HFFc6 (cell line): ENCODE measurements at regions not wholly inside any gene's neighbourhood (a gene's known extent, or its start where the extent isn't known, plus 50 kb on each side); places are given as distances from the start of the nearest gene placed in this dataset.

Source experiments
- DNase-seq: peaks from one replicate; pipeline ENCODE4 v3.0.0-alpha.2; 2018
- H3K27ac Mint-ChIP-seq: 2 replicates; pipeline ENCODE4 v1.8.0; 2020; ENCODE audit warnings: mild to moderate bottlenecking, mixed read lengths
- H3K27me3 Mint-ChIP-seq: 2 replicates; pipeline ENCODE4 v1.8.0; 2021; ENCODE audit warnings: mild to moderate bottlenecking, moderate library complexity, mixed read lengths; ENCODE audit not compliant: insufficient read depth
- H3K36me3 Mint-ChIP-seq: 2 replicates; pipeline ENCODE4 v1.8.0; 2021; ENCODE audit warnings: low read depth, mixed read lengths
- H3K4me1 Mint-ChIP-seq: 2 replicates; pipeline ENCODE4 v1.8.0; 2020; ENCODE audit warnings: low read depth, mixed read lengths
- H3K4me3 Mint-ChIP-seq: 2 replicates; pipeline ENCODE4 v1.8.0; 2020; ENCODE audit warnings: mild to moderate bottlenecking, moderate library complexity, mixed read lengths
- H3K9me3 Mint-ChIP-seq: 2 replicates; pipeline ENCODE4 v1.8.0; 2020; ENCODE audit warnings: mild to moderate bottlenecking, mixed read lengths
- TF ChIP-seq, protein P1 (sequence below): fragments of 200-600 bp; sonication (generic); IDR thresholded peaks from 2 replicates; pipeline ENCODE4 v1.5.0; 2021; ENCODE audit warnings: antibody characterized with exemption, mild to moderate bottlenecking

- H3K36me3 Mint-ChIP-seq: peaks cover 5% of the 10 kb centered on the region; the same call in 1 of the 2 replicates
- no peak overlapping the region for H3K4me3 Mint-ChIP-seq
- H3K9me3 Mint-ChIP-seq: peaks cover 30% of the 10 kb centered on the region
- TF ChIP-seq, protein P1, sequence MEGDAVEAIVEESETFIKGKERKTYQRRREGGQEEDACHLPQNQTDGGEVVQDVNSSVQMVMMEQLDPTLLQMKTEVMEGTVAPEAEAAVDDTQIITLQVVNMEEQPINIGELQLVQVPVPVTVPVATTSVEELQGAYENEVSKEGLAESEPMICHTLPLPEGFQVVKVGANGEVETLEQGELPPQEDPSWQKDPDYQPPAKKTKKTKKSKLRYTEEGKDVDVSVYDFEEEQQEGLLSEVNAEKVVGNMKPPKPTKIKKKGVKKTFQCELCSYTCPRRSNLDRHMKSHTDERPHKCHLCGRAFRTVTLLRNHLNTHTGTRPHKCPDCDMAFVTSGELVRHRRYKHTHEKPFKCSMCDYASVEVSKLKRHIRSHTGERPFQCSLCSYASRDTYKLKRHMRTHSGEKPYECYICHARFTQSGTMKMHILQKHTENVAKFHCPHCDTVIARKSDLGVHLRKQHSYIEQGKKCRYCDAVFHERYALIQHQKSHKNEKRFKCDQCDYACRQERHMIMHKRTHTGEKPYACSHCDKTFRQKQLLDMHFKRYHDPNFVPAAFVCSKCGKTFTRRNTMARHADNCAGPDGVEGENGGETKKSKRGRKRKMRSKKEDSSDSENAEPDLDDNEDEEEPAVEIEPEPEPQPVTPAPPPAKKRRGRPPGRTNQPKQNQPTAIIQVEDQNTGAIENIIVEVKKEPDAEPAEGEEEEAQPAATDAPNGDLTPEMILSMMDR: no peak
- H3K27ac Mint-ChIP-seq: no peak overlapping the region
- H3K4me1 Mint-ChIP-seq: no peaks in the 10 kb centered on the region
- no peaks in the 10 kb centered on the region for H3K27me3 Mint-ChIP-seq
- DNase-seq: no peak
These were observed 302.8 kb upstream of the UBE2E2 start for GRCh38 chr3:22900296-22900695.

DNA sequence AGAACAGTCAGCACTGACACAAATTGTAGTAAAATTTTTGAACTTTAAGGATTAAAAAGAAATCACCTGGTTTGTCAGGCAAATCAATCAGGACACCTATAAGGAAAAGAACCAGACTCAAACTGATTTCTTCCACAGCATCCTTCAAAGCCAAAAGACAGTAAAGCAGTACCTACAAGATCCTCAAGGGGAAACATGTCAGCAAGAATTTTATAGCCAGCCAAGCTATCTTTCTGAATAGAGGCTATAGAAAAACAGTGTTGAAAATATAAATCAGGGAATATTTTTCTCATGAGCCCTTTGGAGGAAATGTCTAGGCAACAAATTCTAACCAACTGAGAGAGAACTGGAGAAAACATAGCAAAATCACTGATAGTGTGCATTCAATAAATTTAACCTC is 301.4 kb upstream of the UBE2E2 start:
- no peak overlapping the region for H3K4me3 Mint-ChIP-seq
- no peak overlapping the region for H3K27ac Mint-ChIP-seq
- H3K9me3 Mint-ChIP-seq: peaks cover 24% of the 10 kb centered on the region
- no peaks in the 10 kb centered on the region for H3K27me3 Mint-ChIP-seq
- no peaks in the 10 kb centered on the region for H3K36me3 Mint-ChIP-seq
- DNase-seq: no peak
- H3K4me1 Mint-ChIP-seq: no peaks in the 10 kb centered on the region
- TF ChIP-seq, protein P1: no peak

- no peaks in the 10 kb centered on the region; the same call in 1 of the 2 replicates for H3K27me3 Mint-ChIP-seq
- TF ChIP-seq, protein P1: no peak
- no peak overlapping the region for H3K27ac Mint-ChIP-seq
- H3K9me3 Mint-ChIP-seq: peaks cover 19% of the 10 kb centered on the region
- H3K36me3 Mint-ChIP-seq: no peaks in the 10 kb centered on the region
- H3K4me1 Mint-ChIP-seq: no peaks in the 10 kb centered on the region
- H3K4me3 Mint-ChIP-seq: no peak overlapping the region
- no peak for DNase-seq
These were observed 295.9 kb upstream of the UBE2E2 start for GRCh38 chr3:22907161-22907780.

DNA sequence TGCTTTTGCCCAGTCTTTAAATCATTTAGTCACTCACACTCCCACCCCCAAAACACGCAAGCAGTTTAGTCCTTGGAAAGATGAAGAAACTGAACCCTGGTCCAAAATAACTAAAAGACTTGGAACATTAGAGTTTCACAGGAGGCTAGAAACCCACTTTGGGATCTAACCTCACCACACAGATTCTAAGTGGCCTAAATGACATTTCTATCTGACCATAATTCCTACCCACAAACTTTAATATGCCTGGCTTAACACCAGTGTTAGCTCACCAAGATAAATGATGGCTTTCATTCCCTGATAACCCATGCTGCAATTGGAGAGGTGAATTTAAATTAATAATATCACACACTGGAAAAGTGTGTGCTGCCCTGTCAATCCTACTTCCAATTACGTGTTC is 295.3 kb upstream of the UBE2E2 start:
- no peaks in the 10 kb centered on the region; the same call in 1 of the 2 replicates for H3K27me3 Mint-ChIP-seq
- H3K36me3 Mint-ChIP-seq: no peaks in the 10 kb centered on the region
- no peak for DNase-seq
- peaks cover 25% of the 10 kb centered on the region for H3K9me3 Mint-ChIP-seq
- H3K27ac Mint-ChIP-seq: no peak overlapping the region
- H3K4me3 Mint-ChIP-seq: no peak overlapping the region
- H3K4me1 Mint-ChIP-seq: no peaks in the 10 kb centered on the region
- TF ChIP-seq, protein P1: no peak

- no peaks in the 10 kb centered on the region; the same call in 1 of the 2 replicates for H3K27me3 Mint-ChIP-seq
- no peaks in the 10 kb centered on the region for H3K4me1 Mint-ChIP-seq
- no peak overlapping the region for H3K4me3 Mint-ChIP-seq
- DNase-seq: no peak
- H3K36me3 Mint-ChIP-seq: no peaks in the 10 kb centered on the region
- no peak overlapping the region for H3K27ac Mint-ChIP-seq
- peaks cover 19% of the 10 kb centered on the region; the same call in 1 of the 2 replicates for H3K9me3 Mint-ChIP-seq
- TF ChIP-seq, protein P1: no peak
These were observed 294.1 kb upstream of the UBE2E2 start for GRCh38 chr3:22908989-22909507.
